ENCODE measurements at regions not wholly inside any gene's neighbourhood (a gene's known extent, or its start where the extent isn't known, plus 50 kb on each side); places are given as distances from the start of the nearest gene placed in this dataset.
"Not testable (repeated sequence)": the region's sequence is repeated elsewhere in the genome, so short reads cannot be mapped to it uniquely, and the experiment has no call there.

DNA sequence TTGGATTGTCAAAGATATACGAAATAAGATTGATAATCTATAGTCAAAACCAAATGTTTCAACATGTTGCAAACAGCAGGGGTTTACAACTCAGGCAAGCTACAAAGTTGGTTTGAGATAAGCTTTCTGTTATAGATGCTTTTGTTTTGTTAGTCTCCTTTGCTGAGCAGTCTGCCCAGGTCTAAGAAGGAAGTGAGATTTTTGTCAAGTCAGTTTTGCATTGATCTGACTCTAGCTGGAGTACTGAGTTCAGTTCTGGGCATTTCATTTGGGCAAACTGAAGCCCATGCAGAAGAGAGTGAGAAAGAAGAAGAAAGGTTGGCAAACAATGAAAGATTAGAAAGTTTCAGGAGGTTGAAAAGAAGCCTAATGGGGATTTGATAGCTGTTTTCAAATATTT, 983.0 kb upstream of the SLC39A10 start:
- no peak for TF ChIP-seq POLR2A (IDR thresholded peaks at IDR 0.05)
- no peak for TF ChIP-seq POLR2AphosphoS5 (IDR thresholded peaks at IDR 0.05)
- TF ChIP-seq, protein P1, sequence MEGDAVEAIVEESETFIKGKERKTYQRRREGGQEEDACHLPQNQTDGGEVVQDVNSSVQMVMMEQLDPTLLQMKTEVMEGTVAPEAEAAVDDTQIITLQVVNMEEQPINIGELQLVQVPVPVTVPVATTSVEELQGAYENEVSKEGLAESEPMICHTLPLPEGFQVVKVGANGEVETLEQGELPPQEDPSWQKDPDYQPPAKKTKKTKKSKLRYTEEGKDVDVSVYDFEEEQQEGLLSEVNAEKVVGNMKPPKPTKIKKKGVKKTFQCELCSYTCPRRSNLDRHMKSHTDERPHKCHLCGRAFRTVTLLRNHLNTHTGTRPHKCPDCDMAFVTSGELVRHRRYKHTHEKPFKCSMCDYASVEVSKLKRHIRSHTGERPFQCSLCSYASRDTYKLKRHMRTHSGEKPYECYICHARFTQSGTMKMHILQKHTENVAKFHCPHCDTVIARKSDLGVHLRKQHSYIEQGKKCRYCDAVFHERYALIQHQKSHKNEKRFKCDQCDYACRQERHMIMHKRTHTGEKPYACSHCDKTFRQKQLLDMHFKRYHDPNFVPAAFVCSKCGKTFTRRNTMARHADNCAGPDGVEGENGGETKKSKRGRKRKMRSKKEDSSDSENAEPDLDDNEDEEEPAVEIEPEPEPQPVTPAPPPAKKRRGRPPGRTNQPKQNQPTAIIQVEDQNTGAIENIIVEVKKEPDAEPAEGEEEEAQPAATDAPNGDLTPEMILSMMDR (IDR thresholded peaks at IDR 0.05 in 8 of 11, conservative IDR thresholded peaks at IDR 0.05 in 3 of 11) = no peak
- no peak overlapping the region for H3K27ac ChIP-seq
- 43 to 84% (median 67%) methylated on average over 1 of the region's 1 CpG for WGBS, 5 donors

DNA sequence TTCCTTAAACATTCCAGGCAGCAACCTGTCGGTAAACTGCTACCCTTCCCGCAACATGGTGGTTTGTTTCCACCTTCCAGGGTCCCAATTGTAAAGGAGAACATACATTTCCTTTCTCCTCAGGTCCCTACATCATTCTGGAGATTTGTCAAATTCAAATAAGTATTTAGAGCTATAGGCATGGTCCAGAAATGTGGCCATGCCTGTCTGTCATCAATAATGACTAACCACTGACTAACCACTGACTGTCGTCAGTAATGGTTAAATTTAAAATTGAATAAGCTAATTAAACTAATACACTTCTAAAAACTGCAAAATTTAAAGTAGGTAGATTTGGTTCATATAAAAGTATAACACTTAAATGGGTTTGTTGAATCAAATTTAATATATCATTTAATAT, 984.0 kb upstream of the SLC39A10 start:
- no peak overlapping the region for H3K27ac ChIP-seq
- DNase-seq = no peak
- no peaks in the 10 kb centered on the region for H3K9me3 ChIP-seq
- no peaks in the 10 kb centered on the region for H3K36me3 ChIP-seq
- H3K4me3 ChIP-seq = no peak overlapping the region
- H3K4me1 ChIP-seq = no peaks in the 10 kb centered on the region
- no peaks in the 10 kb centered on the region for H3K27me3 ChIP-seq (replicated peaks in 1 of 7)
- intact Hi-C loops (cut with DNase I; ENCODE audit: low total_unique reads) = no loop called here
- 82 to 95% (median 86%) methylated on average over 3 of the region's 3 CpGs for WGBS, 5 donors
- no peak for TF ChIP-seq POLR2AphosphoS5 (IDR thresholded peaks at IDR 0.05)
- TF ChIP-seq, protein P1 (IDR thresholded peaks at IDR 0.05 in 8 of 11, conservative IDR thresholded peaks at IDR 0.05 in 3 of 11) = no peak

More for the DNA sequence above, 983.0 kb upstream of the SLC39A10 start:
- Histone ChIP-seq H3K27me3 (replicated peaks in 1 of 7) (no peaks in the 10 kb centered on the region), H3K4me3 (no peak overlapping the region), H3K36me3 (no peaks in the 10 kb centered on the region), H3K4me1 (no peaks in the 10 kb centered on the region), H3K9me3 (no peaks in the 10 kb centered on the region)
- intact Hi-C loops (cut with DNase I; ENCODE audit: low total_unique reads) = no loop called here
- no peak for DNase-seq

- no peak overlapping the region for H3K27ac ChIP-seq
- no peak for DNase-seq
- no peaks in the 10 kb centered on the region for H3K4me1 ChIP-seq
- H3K27me3 ChIP-seq (replicated peaks in 1 of 7) = no peaks in the 10 kb centered on the region
- H3K4me3 ChIP-seq = no peak overlapping the region
- intact Hi-C loops (cut with DNase I; ENCODE audit: low total_unique reads) = no loop called here
- H3K36me3 ChIP-seq = no peaks in the 10 kb centered on the region
- H3K9me3 ChIP-seq = no peaks in the 10 kb centered on the region
- TF ChIP-seq, protein P1 (IDR thresholded peaks at IDR 0.05 in 8 of 11, conservative IDR thresholded peaks at IDR 0.05 in 3 of 11) = no peak
- TF ChIP-seq POLR2A (IDR thresholded peaks at IDR 0.05) (no peak), POLR2AphosphoS5 (IDR thresholded peaks at IDR 0.05) (no peak)
- WGBS, 5 donors = 89 to 95% (median 92%) methylated on average over 2 of the region's 2 CpGs
Measured at GRCh38 chr2:194661431-194661830, 995.6 kb upstream of the SLC39A10 start.

- intact Hi-C loops (cut with DNase I; ENCODE audit: low total_unique reads) = not testable (repeated sequence)
Measured at GRCh38 chr2:194639057-194639456, 1018.0 kb upstream of the SLC39A10 start.

GRCh38 chr2:194621945-194622344, 1035.1 kb upstream of the SLC39A10 start:
- no peak for TF ChIP-seq POLR2AphosphoS5 (IDR thresholded peaks at IDR 0.05)
- no peak for TF ChIP-seq POLR2A (IDR thresholded peaks at IDR 0.05)
- TF ChIP-seq, protein P1 (IDR thresholded peaks at IDR 0.05 in 8 of 11, conservative IDR thresholded peaks at IDR 0.05 in 3 of 11) = no peak
- Histone ChIP-seq H3K4me3 (no peak overlapping the region), H3K27ac (no peak overlapping the region), H3K9me3 (no peaks in the 10 kb centered on the region), H3K27me3 (replicated peaks in 1 of 7) (no peaks in the 10 kb centered on the region), H3K36me3 (no peaks in the 10 kb centered on the region), H3K4me1 (no peaks in the 10 kb centered on the region)
- DNase-seq = no peak
- intact Hi-C loops (cut with DNase I; ENCODE audit: low total_unique reads) = no loop called here
- 70 to 90% (median 79%) methylated on average over 6 of the region's 6 CpGs for WGBS, 5 donors

More at GRCh38 chr2:194639057-194639456, 1018.0 kb upstream of the SLC39A10 start:
- peaks cover 0 to 21% (median 0%) of the 10 kb centered on the region in 8 donors for H3K9me3 ChIP-seq
- WGBS, 5 donors = 85 to 90% (median 88%) methylated on average over 9 of the region's 9 CpGs
- peak; percentile 53 for DNase-seq
- not testable (repeated sequence) for H3K27ac ChIP-seq; H3K27me3 ChIP-seq (replicated peaks in 1 of 7); H3K4me1 ChIP-seq; H3K36me3 ChIP-seq; H3K4me3 ChIP-seq

Data from spleen (tissue), 11 donors.